ENCODE measurements at regions not wholly inside any gene's neighbourhood (a gene's known extent, or its start where the extent isn't known, plus 50 kb on each side); places are given as distances from the start of the nearest gene placed in this dataset.

DNA sequence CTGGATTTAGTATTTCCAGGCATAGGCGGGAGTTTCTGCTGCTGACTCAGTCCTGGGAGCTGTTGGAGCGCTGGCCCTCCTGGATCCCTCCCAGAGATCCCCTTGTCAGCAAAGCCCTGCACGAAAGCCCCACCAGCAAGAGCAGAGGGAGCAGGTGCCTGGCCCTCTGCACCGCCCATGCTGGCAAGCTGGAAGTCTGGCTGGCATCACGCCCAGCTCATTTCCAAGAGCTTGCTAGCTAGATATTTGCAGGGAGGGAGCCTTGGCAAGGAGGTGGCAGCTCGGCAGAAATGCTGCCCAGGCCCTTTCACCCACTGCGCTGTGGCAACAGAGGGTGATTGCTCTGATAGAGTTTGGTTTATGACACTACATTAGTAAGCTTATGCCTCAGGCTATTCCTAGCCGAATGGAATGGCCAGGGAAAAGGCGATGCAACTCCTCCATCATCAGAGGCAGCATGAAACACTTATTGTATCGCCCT lies 193.9 kb downstream of the EMP1 start:
- TF ChIP-seq, protein P1, sequence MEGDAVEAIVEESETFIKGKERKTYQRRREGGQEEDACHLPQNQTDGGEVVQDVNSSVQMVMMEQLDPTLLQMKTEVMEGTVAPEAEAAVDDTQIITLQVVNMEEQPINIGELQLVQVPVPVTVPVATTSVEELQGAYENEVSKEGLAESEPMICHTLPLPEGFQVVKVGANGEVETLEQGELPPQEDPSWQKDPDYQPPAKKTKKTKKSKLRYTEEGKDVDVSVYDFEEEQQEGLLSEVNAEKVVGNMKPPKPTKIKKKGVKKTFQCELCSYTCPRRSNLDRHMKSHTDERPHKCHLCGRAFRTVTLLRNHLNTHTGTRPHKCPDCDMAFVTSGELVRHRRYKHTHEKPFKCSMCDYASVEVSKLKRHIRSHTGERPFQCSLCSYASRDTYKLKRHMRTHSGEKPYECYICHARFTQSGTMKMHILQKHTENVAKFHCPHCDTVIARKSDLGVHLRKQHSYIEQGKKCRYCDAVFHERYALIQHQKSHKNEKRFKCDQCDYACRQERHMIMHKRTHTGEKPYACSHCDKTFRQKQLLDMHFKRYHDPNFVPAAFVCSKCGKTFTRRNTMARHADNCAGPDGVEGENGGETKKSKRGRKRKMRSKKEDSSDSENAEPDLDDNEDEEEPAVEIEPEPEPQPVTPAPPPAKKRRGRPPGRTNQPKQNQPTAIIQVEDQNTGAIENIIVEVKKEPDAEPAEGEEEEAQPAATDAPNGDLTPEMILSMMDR (conservative IDR thresholded peaks at IDR 0.05; ENCODE audit: low read depth, low read length), result no peak
- TF ChIP-seq POLR2A (IDR thresholded peaks at IDR 0.05; ENCODE audit: low read depth, low read length), result no peak
- TF ChIP-seq RAD21 (IDR thresholded peaks at IDR 0.05; ENCODE audit: low read length), result no peak

Data from IMR-90 (cell line).